ENCODE measurements at regions not wholly inside any gene's neighbourhood (a gene's known extent, or its start where the extent isn't known, plus 50 kb on each side); places are given as distances from the start of the nearest gene placed in this dataset.
"Not testable (repeated sequence)": the region's sequence is repeated elsewhere in the genome, so short reads cannot be mapped to it uniquely, and the experiment has no call there.

DNA sequence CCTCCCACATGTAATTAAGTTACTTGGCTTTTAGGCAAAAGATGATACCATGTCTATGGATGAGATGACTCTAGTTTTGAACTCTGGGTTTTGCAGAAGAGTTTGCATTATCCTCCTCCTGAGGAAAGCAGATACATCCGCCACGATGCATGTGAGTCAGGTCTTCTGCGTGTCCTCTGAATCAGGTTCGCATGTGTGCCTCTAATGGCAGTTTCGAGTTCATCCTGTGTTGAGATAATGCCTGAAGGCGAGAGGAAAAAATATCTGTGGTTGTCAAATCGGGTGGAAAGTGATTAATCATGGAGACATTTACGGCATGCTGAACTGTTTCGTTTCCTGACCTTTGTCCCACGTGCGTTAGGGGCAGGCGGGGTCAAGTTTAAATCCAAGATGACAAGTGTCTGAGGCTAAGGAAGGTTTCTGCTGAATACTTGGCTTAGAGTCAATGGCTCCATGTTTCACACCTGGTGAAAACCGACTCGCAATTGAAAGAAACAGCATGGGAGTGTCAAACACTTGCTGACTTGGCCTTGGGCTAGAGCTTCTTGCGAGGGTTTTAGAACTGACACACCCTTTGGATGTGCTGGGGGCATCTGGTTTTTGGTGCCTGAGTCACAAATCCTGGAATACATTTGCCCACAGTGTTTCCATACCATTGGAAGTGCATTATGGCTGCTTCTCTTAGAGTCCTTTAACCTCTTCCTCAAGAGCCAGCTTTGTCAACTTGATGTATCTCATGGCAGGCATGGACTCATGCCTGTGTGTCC is 216.1 kb upstream of the PLGLB1 start:
- TF ChIP-seq, protein P1, sequence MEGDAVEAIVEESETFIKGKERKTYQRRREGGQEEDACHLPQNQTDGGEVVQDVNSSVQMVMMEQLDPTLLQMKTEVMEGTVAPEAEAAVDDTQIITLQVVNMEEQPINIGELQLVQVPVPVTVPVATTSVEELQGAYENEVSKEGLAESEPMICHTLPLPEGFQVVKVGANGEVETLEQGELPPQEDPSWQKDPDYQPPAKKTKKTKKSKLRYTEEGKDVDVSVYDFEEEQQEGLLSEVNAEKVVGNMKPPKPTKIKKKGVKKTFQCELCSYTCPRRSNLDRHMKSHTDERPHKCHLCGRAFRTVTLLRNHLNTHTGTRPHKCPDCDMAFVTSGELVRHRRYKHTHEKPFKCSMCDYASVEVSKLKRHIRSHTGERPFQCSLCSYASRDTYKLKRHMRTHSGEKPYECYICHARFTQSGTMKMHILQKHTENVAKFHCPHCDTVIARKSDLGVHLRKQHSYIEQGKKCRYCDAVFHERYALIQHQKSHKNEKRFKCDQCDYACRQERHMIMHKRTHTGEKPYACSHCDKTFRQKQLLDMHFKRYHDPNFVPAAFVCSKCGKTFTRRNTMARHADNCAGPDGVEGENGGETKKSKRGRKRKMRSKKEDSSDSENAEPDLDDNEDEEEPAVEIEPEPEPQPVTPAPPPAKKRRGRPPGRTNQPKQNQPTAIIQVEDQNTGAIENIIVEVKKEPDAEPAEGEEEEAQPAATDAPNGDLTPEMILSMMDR (conservative IDR thresholded peaks at IDR 0.05): not testable (repeated sequence)
- TF ChIP-seq ZFX (IDR thresholded peaks at IDR 0.05): not testable (repeated sequence)
